GM23338 (cell line): ENCODE measurements at regions not wholly inside any gene's neighbourhood (a gene's known extent, or its start where the extent isn't known, plus 50 kb on each side); places are given as distances from the start of the nearest gene placed in this dataset.

Source experiments
- ATAC-seq: fragments of 200-7000 bp; cut with Tn5 transposase; 3 replicates; pipeline ENCODE4 v1.9.1; 2020
- DNase-seq: peaks from one replicate; pipeline ENCODE4 v3.0.0-alpha.2; 2015; ENCODE audit warnings: low spot score
- H2AFZ ChIP-seq: fragments of 200-600 bp; sonication (generic); 2 replicates; pipeline ENCODE4 v1.8.0; 2016; ENCODE audit warnings: antibody characterized with exemption, mild to moderate bottlenecking, moderate library complexity
- H3F3A ChIP-seq: fragments of 200-600 bp; sonication (generic); replicated peaks from 2 replicates; pipeline ENCODE4 v1.8.0; 2017; ENCODE audit warnings: antibody characterized with exemption, mixed run types, low read depth
- H3K27ac ChIP-seq: fragments of 200-600 bp; sonication (generic); 2 replicates; pipeline ENCODE4 v1.6.1; 2016; ENCODE audit warnings: low read depth
- H3K27me3 ChIP-seq: fragments of 200-600 bp; sonication (generic); 2 replicates; pipeline ENCODE4 v1.8.0; 2016; ENCODE audit warnings: mild to moderate bottlenecking, mixed run types, moderate library complexity; ENCODE audit not compliant: insufficient read depth
- H3K36me3 ChIP-seq: fragments of 200-600 bp; sonication (generic); 2 replicates; pipeline ENCODE4 v1.8.0; 2016; ENCODE audit warnings: mild to moderate bottlenecking; ENCODE audit not compliant: insufficient read depth
- H3K4me1 ChIP-seq: fragments of 200-600 bp; sonication (generic); 2 replicates; pipeline ENCODE4 v1.8.0; 2016; ENCODE audit warnings: mild to moderate bottlenecking, moderate library complexity; ENCODE audit not compliant: insufficient read depth
- H3K4me2 ChIP-seq: fragments of 200-600 bp; sonication (generic); 2 replicates; pipeline ENCODE4 v1.7.1; 2017; ENCODE audit warnings: mixed run types
- H3K4me3 ChIP-seq: fragments of 200-600 bp; sonication (generic); 2 replicates; pipeline ENCODE4 v1.6.1; 2016; ENCODE audit warnings: mixed run types
- H3K79me2 ChIP-seq: fragments of 200-600 bp; sonication (generic); replicated peaks from 2 replicates; pipeline ENCODE4 v1.8.0; 2017; ENCODE audit warnings: mild to moderate bottlenecking; ENCODE audit not compliant: insufficient read depth
- H3K9me2 ChIP-seq: fragments of 200-600 bp; sonication (generic); 2 replicates; pipeline ENCODE4 v1.8.0; 2017; ENCODE audit not compliant: insufficient read depth
- H4K20me1 ChIP-seq: fragments of 200-600 bp; sonication (generic); replicated peaks from 2 replicates; pipeline ENCODE4 v1.8.0; 2017; ENCODE audit warnings: mild to moderate bottlenecking; ENCODE audit not compliant: insufficient read depth
- H3K27ac Mint-ChIP-seq: 2 replicates; pipeline ENCODE4 v1.8.0; 2020; ENCODE audit warnings: inconsistent platforms, mild to moderate bottlenecking, moderate library complexity, mixed read lengths
- H3K27me3 Mint-ChIP-seq: 3 replicates; pipeline ENCODE4 v1.8.0; 2022; ENCODE audit warnings: low read depth, mild to moderate bottlenecking, moderate library complexity, mixed read lengths, inconsistent platforms; ENCODE audit not compliant: insufficient read depth, poor library complexity
- H3K36me3 Mint-ChIP-seq: 3 replicates; pipeline ENCODE4 v1.8.0; 2021; ENCODE audit warnings: low read depth, mild to moderate bottlenecking, inconsistent platforms, moderate library complexity, mixed read lengths
- H3K4me1 Mint-ChIP-seq: 3 replicates; pipeline ENCODE4 v1.8.0; 2020; ENCODE audit warnings: mild to moderate bottlenecking, inconsistent platforms, mixed read lengths
- H3K4me3 Mint-ChIP-seq: 3 replicates; pipeline ENCODE4 v1.8.0; 2021; ENCODE audit warnings: moderate library complexity, mild to moderate bottlenecking, inconsistent platforms, mixed read lengths
- H3K9me3 Mint-ChIP-seq: 3 replicates; pipeline ENCODE4 v1.8.0; 2020; ENCODE audit warnings: moderate library complexity, mild to moderate bottlenecking, inconsistent platforms, mixed read lengths
- CREB1 ChIP-seq: fragments of 250-450 bp; sonication (Bioruptor Pico); IDR thresholded peaks from 2 replicates; pipeline ENCODE4 v1.5.0; 2020; ENCODE audit warnings: low read depth, mild to moderate bottlenecking, moderate library complexity
- ETS1 ChIP-seq: IDR thresholded peaks from 2 replicates; pipeline ENCODE4 v1.6.1; 2016; ENCODE audit warnings: antibody characterized with exemption
- EZH2 ChIP-seq: fragments of 200-600 bp; sonication (generic); IDR thresholded peaks from one replicate; pipeline ENCODE4 v1.8.0; 2017; ENCODE audit warnings: antibody characterized with exemption, mild to moderate bottlenecking, low read depth; ENCODE audit not compliant: unreplicated experiment
- EZH2phosphoT487 ChIP-seq: fragments of 200-600 bp; sonication (generic); IDR thresholded peaks from one replicate; pipeline ENCODE4 v1.8.1; 2018; ENCODE audit warnings: antibody characterized with exemption; ENCODE audit not compliant: unreplicated experiment
- JUNB ChIP-seq: IDR thresholded peaks from one replicate; pipeline ENCODE4 v1.6.1; 2016; ENCODE audit warnings: antibody characterized with exemption; ENCODE audit not compliant: unreplicated experiment
- NANOG ChIP-seq: IDR thresholded peaks from 2 replicates; pipeline ENCODE4 v1.6.1; 2016; ENCODE audit warnings: antibody characterized with exemption, borderline replicate concordance
- POLR2AphosphoS5 ChIP-seq: IDR thresholded peaks from 2 replicates; pipeline ENCODE4 v1.6.1; 2016; ENCODE audit warnings: antibody characterized with exemption, low read depth
- STAT1 ChIP-seq: IDR thresholded peaks from one replicate; pipeline ENCODE4 v1.6.1; 2016; ENCODE audit warnings: antibody characterized with exemption; ENCODE audit not compliant: unreplicated experiment
- ZNF114 ChIP-seq: fragments of 250-450 bp; sonication (Bioruptor Pico); IDR thresholded peaks from 2 replicates; pipeline ENCODE4 v1.5.0; 2020; ENCODE audit warnings: mild to moderate bottlenecking, moderate library complexity
- ZNF331 ChIP-seq: fragments of 250-450 bp; sonication (Bioruptor Pico); IDR thresholded peaks from 2 replicates; pipeline ENCODE4 v1.5.0; 2020; ENCODE audit warnings: low read depth, mild to moderate bottlenecking, moderate library complexity
- ZNF462 ChIP-seq: fragments of 250-450 bp; sonication (Bioruptor Pico); IDR thresholded peaks from 2 replicates; pipeline ENCODE4 v1.5.0; 2020; ENCODE audit warnings: mild to moderate bottlenecking, moderate library complexity
- TF ChIP-seq, protein P1 (sequence below), 2 experiments: fragments of 200-600 bp in 1 of 2; sonication (generic) in 1 of 2; conservative IDR thresholded peaks; 2 replicates each; pipeline versions ENCODE4 v1.5.1 to v1.6.1; 2016 to 2017; ENCODE audit warnings: antibody characterized with exemption in 2 of 2, low read depth in 2 of 2, mild to moderate bottlenecking in 2 of 2, moderate library complexity in 1 of 2
- TF ChIP-seq, protein P2 (sequence below): IDR thresholded peaks from one replicate; pipeline ENCODE4 v1.6.1; 2018; ENCODE audit warnings: antibody characterized with exemption; ENCODE audit not compliant: unreplicated experiment

DNA sequence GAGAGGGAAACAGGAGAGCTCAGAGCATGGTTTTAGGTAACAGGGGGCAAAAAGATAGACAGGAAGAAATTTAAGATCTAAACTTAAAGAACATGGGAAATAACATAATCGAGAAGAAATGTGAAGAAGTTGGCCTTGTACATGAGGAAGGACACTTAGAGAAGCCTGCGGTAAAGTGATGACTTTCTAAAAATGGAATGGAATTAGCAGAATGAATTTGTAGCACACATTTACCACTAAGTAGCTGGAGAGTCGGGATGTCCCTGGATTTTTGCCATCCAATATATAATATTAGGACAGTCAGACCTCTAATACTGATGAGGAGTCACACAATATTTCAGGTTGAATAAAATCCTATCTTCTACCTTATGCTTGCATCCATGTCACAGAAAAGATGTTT is 77.7 kb upstream of the C1orf87 start:
- Histone ChIP-seq H4K20me1 (no peaks in the 10 kb centered on the region), H3K27me3 (no peaks in the 10 kb centered on the region), H3K9me2 (no peaks in the 10 kb centered on the region), H3K4me1 (no peaks in the 10 kb centered on the region), H3K27ac (no peak overlapping the region), H3K4me2 (no peak overlapping the region), H3K36me3 (no peaks in the 10 kb centered on the region), H2AFZ (no peak overlapping the region), H3K79me2 (no peaks in the 10 kb centered on the region), H3K4me3 (no peak overlapping the region), H3F3A (no peaks in the 10 kb centered on the region)
- H3K27ac Mint-ChIP-seq = no peak overlapping the region
- H3K9me3 Mint-ChIP-seq = no peaks in the 10 kb centered on the region
- TF ChIP-seq JUNB (no peak), ZNF462 (CRISPR knock-in tag) (no peak), STAT1 (no peak), NANOG (no peak), EZH2phosphoT487 (no peak), ETS1 (no peak), CREB1 (CRISPR knock-in tag) (no peak), EZH2 (no peak), POLR2AphosphoS5 (no peak), ZNF331 (CRISPR knock-in tag) (no peak), ZNF114 (CRISPR knock-in tag) (no peak)
- TF ChIP-seq, protein P1, sequence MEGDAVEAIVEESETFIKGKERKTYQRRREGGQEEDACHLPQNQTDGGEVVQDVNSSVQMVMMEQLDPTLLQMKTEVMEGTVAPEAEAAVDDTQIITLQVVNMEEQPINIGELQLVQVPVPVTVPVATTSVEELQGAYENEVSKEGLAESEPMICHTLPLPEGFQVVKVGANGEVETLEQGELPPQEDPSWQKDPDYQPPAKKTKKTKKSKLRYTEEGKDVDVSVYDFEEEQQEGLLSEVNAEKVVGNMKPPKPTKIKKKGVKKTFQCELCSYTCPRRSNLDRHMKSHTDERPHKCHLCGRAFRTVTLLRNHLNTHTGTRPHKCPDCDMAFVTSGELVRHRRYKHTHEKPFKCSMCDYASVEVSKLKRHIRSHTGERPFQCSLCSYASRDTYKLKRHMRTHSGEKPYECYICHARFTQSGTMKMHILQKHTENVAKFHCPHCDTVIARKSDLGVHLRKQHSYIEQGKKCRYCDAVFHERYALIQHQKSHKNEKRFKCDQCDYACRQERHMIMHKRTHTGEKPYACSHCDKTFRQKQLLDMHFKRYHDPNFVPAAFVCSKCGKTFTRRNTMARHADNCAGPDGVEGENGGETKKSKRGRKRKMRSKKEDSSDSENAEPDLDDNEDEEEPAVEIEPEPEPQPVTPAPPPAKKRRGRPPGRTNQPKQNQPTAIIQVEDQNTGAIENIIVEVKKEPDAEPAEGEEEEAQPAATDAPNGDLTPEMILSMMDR (conservative IDR thresholded peaks at IDR 0.05; ENCODE audit: low read depth in 2 of 2) = no peak
- TF ChIP-seq, protein P2, sequence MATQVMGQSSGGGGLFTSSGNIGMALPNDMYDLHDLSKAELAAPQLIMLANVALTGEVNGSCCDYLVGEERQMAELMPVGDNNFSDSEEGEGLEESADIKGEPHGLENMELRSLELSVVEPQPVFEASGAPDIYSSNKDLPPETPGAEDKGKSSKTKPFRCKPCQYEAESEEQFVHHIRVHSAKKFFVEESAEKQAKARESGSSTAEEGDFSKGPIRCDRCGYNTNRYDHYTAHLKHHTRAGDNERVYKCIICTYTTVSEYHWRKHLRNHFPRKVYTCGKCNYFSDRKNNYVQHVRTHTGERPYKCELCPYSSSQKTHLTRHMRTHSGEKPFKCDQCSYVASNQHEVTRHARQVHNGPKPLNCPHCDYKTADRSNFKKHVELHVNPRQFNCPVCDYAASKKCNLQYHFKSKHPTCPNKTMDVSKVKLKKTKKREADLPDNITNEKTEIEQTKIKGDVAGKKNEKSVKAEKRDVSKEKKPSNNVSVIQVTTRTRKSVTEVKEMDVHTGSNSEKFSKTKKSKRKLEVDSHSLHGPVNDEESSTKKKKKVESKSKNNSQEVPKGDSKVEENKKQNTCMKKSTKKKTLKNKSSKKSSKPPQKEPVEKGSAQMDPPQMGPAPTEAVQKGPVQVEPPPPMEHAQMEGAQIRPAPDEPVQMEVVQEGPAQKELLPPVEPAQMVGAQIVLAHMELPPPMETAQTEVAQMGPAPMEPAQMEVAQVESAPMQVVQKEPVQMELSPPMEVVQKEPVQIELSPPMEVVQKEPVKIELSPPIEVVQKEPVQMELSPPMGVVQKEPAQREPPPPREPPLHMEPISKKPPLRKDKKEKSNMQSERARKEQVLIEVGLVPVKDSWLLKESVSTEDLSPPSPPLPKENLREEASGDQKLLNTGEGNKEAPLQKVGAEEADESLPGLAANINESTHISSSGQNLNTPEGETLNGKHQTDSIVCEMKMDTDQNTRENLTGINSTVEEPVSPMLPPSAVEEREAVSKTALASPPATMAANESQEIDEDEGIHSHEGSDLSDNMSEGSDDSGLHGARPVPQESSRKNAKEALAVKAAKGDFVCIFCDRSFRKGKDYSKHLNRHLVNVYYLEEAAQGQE = no peak
- H3K4me3 Mint-ChIP-seq = no peak overlapping the region
- DNase-seq (no peak), ATAC-seq (no peak)
- H3K27me3 Mint-ChIP-seq = no peaks in the 10 kb centered on the region
- peaks cover 16% of the 10 kb centered on the region for H3K4me1 Mint-ChIP-seq
- H3K36me3 Mint-ChIP-seq = no peaks in the 10 kb centered on the region
